HUES64 (cell line): ENCODE measurements at regions not wholly inside any gene's neighbourhood (a gene's known extent, or its start where the extent isn't known, plus 50 kb on each side); places are given as distances from the start of the nearest gene placed in this dataset.

Experiments
- H3K27ac ChIP-seq: 2 replicates; pipeline ENCODE4 v1.7.0; 2013; ENCODE audit warnings: low read depth, low read length, inconsistent platforms
- H3K27me3 ChIP-seq: 2 replicates; pipeline ENCODE4 v1.6.1; 2013; ENCODE audit warnings: mild to moderate bottlenecking, low read length; ENCODE audit not compliant: insufficient read depth
- H3K36me3 ChIP-seq: 2 replicates; pipeline ENCODE4 v1.6.1; 2013; ENCODE audit warnings: mild to moderate bottlenecking, low read length; ENCODE audit not compliant: insufficient read depth
- H3K4me1 ChIP-seq: 2 replicates; pipeline ENCODE4 v1.6.1; 2013; ENCODE audit warnings: mild to moderate bottlenecking, low read length, moderate library complexity; ENCODE audit not compliant: insufficient read depth
- H3K4me3 ChIP-seq: 2 replicates; pipeline ENCODE4 v1.5.1; 2013; ENCODE audit warnings: mild to moderate bottlenecking, low read length, moderate library complexity
- H3K9ac ChIP-seq: 2 replicates; pipeline ENCODE4 v1.6.1; 2013; ENCODE audit warnings: mild to moderate bottlenecking, low read depth, low read length
- H3K9me3 ChIP-seq: 2 replicates; pipeline ENCODE4 v1.6.1; 2013; ENCODE audit warnings: low read depth, low read length; ENCODE audit not compliant: insufficient read depth
- WGBS: fragments of 150-250, 120-280 bp; methylation state at CpG from one replicate; pipeline ENCODE4 v1.1.7; 2013; ENCODE audit warnings: missing lambda C conversion rate; 5-methylcytosine and 5-hydroxymethylcytosine counted together

DNA sequence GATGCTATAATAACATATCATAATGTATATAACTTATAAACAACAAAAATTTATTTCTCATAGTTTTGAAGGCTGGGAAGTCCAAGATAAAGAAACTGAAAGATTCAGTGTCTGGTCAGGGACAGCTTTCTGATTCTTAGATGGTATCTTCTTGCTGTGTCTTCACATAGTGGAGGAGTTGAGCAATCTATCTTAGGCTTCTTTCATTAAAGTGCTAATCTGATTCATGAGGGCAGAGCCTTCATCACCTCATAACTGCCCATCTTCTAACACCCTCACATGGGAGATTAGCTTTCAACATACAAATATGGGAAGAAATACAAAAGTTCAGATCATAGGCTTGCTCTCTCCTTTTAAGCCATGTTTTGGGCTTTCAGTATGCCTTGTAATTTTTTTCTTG is 774.8 kb upstream of the EPHA6 start:
- Histone ChIP-seq H3K36me3 (no peaks in the 10 kb centered on the region), H3K27ac (no peak overlapping the region), H3K27me3 (no peaks in the 10 kb centered on the region), H3K9me3 (no peaks in the 10 kb centered on the region), H3K9ac (no peak overlapping the region), H3K4me1 (no peaks in the 10 kb centered on the region), H3K4me3 (no peak overlapping the region)

DNA sequence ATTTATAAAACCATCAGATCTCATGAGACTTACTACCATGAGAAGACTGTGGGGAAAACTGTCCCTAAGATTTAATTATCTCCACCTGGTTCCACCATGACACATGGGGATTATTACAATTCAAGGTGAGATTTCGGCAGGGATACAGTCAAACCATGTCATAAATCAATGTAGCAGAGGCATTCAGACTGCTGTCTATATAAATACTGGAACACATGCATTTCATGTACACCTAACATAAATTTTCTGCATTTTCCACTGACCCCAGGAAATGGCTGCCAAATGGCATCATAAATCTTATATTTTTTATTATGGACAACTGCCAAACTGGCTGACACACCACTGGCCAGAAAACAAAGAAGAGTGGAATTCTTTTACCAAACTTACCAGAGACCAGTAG is 755.1 kb upstream of the EPHA6 start:
- Histone ChIP-seq H3K36me3 (no peaks in the 10 kb centered on the region), H3K9ac (no peak overlapping the region), H3K27me3 (no peaks in the 10 kb centered on the region), H3K4me1 (no peaks in the 10 kb centered on the region), H3K27ac (no peak overlapping the region), H3K9me3 (no peaks in the 10 kb centered on the region), H3K4me3 (no peak overlapping the region)
- WGBS = 93% methylated on average over 1 of the region's 1 CpG

DNA sequence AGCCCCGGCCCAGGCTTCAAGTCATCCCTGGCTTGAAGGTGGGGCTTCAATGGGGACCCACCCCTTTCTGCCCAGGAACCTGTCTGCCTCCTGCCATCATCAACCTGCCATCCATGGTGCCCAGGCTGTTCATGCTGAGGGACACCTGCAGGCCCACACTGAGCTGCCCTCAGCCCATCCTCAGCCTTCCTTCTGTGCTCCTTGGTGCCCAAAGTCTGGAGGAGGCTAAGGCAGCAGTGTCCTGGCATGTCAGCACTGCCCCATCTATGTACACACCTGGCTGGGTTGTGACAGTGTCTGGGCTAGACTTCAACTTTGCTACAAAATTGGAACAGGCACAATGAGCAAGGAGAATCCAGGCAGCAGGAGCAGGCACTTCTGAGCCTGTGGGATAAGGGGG is 745.3 kb upstream of the EPHA6 start:
- Histone ChIP-seq H3K4me1 (no peaks in the 10 kb centered on the region), H3K36me3 (no peaks in the 10 kb centered on the region), H3K9ac (no peak overlapping the region), H3K27me3 (no peaks in the 10 kb centered on the region), H3K27ac (no peak overlapping the region), H3K9me3 (peaks cover 17% of the 10 kb centered on the region), H3K4me3 (no peak overlapping the region)
- WGBS = 98% methylated on average over 1 of the region's 1 CpG

DNA sequence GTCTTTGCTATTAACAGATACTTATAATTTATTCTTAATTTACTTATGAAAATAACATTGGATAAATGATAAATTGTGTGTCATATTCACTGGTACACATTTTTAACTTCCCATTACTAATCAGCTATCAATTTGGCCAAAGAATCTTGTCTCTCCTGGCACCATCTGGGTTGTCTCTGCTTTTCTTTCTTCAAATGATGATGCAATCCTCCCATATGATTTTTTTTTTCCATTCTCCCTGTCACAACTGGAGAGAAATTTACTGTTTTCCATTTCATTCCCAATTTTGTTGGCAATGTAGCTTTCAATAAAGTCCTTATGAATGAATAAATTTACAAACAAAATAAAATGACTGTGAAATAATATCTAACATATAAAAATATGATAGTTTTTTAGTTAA is 743.7 kb upstream of the EPHA6 start:
- no peak overlapping the region for H3K4me3 ChIP-seq
- no peaks in the 10 kb centered on the region for H3K36me3 ChIP-seq
- H3K27ac ChIP-seq = no peak overlapping the region
- H3K27me3 ChIP-seq = no peaks in the 10 kb centered on the region
- H3K9ac ChIP-seq = no peak overlapping the region
- peaks cover 17% of the 10 kb centered on the region for H3K9me3 ChIP-seq
- H3K4me1 ChIP-seq = no peaks in the 10 kb centered on the region

DNA sequence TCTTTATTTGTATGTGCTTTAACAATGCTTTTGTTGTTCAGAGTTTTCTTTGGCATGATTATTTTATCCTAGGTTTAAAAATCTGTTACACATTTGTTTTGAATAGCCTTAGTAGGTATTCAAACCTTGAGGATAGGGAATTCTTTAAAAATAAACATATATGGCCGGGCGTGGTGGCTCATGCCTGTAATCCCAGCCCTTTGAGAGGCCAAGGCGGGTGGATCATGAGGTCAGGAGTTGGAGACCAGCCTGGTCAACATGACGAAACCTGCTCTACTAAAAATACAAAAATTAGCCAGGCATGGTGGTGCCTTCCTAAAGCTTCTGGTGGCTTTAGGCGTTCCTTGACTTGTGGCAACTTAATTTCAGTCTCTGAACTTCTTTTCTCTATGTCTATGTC is 743.3 kb upstream of the EPHA6 start:
- Histone ChIP-seq H3K4me3 (no peak overlapping the region), H3K27ac (no peak overlapping the region), H3K36me3 (no peaks in the 10 kb centered on the region), H3K9me3 (peaks cover 17% of the 10 kb centered on the region), H3K27me3 (no peaks in the 10 kb centered on the region), H3K9ac (no peak overlapping the region), H3K4me1 (no peaks in the 10 kb centered on the region)
- WGBS = 89% methylated on average over 5 of the region's 5 CpGs

DNA sequence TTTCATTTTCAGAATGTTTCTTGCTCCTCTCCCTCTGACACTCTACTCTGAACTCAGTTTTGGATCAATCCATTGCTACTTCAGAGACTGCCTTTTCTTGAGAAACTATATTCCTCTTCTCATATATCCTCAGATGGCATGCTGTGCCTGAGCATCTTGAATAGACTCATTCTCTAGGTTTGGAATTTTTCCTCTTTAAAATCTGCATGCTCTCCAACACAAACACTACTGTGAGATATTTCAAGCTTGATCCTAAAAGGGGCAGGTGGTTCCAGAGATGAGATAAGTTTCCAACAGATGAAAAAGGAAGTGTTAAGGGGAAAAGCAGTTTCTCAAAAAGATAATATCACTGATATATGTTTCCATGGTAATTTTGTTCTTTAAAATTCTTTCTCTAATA is 742.2 kb upstream of the EPHA6 start:
- Histone ChIP-seq H3K4me3 (no peak overlapping the region), H3K27ac (no peak overlapping the region), H3K27me3 (no peaks in the 10 kb centered on the region), H3K36me3 (no peaks in the 10 kb centered on the region), H3K4me1 (no peaks in the 10 kb centered on the region), H3K9me3 (peaks cover 17% of the 10 kb centered on the region), H3K9ac (no peak overlapping the region)

DNA sequence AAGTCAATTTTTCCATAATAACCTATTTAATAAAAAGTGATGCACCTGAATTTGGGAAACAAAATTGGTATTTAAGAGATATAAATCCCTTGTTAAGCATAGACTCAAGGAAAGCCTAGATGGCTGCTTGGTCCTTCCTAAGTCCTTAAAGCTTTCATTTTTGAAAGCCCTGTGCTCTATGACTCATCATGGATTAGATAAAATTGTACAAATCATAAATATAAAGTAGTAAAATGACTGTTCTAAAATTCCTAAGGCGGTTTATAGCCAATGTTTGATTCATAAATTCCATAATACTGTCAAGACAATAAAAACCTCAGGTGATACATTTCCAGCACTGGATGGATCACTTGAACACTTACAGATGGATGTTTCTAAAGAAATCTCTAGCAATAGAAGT is 730.8 kb upstream of the EPHA6 start:
- WGBS = 100% methylated on average over 1 of the region's 1 CpG
- no peak overlapping the region for H3K4me3 ChIP-seq
- H3K4me1 ChIP-seq = 0 out of 2 replicates have a peak, but pooled peaks cover 3% of the 10 kb centered on the region
- no peaks in the 10 kb centered on the region for H3K36me3 ChIP-seq
- H3K9ac ChIP-seq = no peak overlapping the region
- H3K27ac ChIP-seq = no peak overlapping the region
- no peaks in the 10 kb centered on the region for H3K27me3 ChIP-seq
- no peaks in the 10 kb centered on the region for H3K9me3 ChIP-seq

DNA sequence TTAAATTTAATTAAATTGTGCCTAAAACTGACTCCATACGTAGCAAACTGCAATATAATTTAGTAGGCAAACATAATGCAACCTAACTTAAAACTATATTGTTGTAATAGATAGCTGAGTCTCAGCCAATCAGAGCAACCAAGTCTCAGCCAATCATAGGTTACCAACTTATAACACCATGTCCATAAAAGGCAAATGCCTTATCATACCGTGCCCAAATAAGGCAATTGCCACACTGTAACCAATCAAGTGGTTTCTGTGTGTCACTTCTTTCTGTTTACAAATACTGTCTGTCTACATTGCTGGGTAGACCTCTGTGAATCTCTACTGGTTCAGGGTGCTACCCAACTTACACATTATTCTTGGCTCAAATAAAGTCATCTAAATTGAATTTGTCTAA is 728.4 kb upstream of the EPHA6 start:
- Histone ChIP-seq H3K9ac (no peak overlapping the region), H3K27me3 (no peaks in the 10 kb centered on the region), H3K4me3 (no peak overlapping the region), H3K27ac (no peak overlapping the region), H3K4me1 (no peaks in the 10 kb centered on the region), H3K9me3 (no peaks in the 10 kb centered on the region), H3K36me3 (no peaks in the 10 kb centered on the region)
- WGBS = 93% methylated on average over 1 of the region's 2 CpGs

DNA sequence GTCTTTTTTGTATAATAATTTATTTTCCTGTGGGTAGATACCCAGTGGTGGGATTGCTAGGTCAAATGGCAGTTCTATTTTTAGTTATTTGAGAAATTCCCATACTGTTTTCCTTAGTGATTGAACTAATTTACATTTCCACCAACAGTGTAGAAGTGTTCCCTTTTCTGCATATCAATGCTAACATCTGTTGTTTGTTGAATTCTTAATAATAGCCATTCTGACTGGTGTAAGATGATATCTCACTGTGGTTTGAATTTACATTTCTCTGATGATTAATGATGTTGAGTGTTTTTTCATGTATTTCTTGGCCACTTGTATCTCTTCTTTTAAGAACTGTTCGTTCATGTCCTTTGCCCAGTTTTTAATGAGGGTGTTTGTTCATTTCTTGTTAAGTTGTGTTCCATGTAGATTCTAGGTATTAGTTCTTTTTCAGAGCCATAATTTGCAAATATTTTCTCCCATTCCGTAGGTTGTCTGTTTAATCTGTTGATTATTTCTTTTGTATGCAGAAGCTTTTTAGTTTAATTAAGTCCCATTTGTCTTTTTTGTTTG is 713.3 kb upstream of the EPHA6 start:
- no peak overlapping the region for H3K9ac ChIP-seq
- H3K36me3 ChIP-seq = no peaks in the 10 kb centered on the region
- peaks cover 7% of the 10 kb centered on the region; the same call in 1 of the 2 replicates for H3K4me1 ChIP-seq
- no peaks in the 10 kb centered on the region for H3K9me3 ChIP-seq
- H3K27me3 ChIP-seq = no peaks in the 10 kb centered on the region
- no peak overlapping the region for H3K27ac ChIP-seq
- no peak overlapping the region for H3K4me3 ChIP-seq
- 85% methylated on average over 2 of the region's 2 CpGs for WGBS

DNA sequence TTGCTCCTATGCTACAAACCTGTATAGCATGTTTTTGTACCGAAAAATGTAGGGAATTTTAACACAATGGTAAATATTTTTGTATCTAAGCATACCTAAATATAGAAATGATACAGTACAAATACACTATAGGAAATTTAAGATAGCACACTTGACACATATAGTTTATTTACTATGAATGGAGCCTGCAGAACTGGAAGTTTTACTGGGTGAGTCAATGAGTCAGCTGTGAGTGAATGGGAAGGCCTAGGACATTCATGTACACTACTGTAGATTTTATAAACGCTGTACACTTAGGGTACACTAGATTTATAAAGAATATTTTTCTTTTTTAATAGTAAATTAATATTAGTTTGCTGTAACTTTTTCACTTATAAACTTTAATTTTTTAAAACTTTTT is 707.7 kb upstream of the EPHA6 start:
- H3K4me3 ChIP-seq = no peak overlapping the region
- H3K9me3 ChIP-seq = no peaks in the 10 kb centered on the region
- H3K36me3 ChIP-seq = no peaks in the 10 kb centered on the region
- WGBS = no CpG with 5 or more reads among the region's 2 CpGs
- H3K27ac ChIP-seq = no peak overlapping the region
- peaks cover under 1% of the 10 kb centered on the region; the same call in 1 of the 2 replicates for H3K4me1 ChIP-seq
- H3K27me3 ChIP-seq = no peaks in the 10 kb centered on the region
- H3K9ac ChIP-seq = no peak overlapping the region
